ENCODE measurements at regions not wholly inside any gene's neighbourhood (a gene's known extent, or its start where the extent isn't known, plus 50 kb on each side); places are given as distances from the start of the nearest gene placed in this dataset.

DNA sequence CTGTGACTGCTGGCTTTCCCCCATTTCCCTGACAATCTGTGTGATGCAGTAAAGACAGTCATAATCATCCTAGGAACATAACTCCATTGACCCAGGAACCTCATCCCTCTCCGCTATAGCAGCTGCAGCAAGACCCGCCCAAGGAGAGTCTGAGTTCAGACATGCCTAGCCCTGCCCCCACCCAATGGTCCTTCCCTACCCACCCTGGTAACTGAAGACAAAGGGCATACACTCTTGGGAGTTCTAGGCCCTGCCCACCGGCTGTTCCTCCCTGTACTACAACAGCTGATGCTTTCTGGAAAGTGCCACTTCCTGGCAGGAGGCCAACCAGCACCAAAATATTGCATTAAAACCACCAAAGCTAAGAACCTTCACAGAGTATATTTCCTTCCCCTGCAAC lies 1035.6 kb downstream of the C4orf33 start:
- no peaks in the 10 kb centered on the region; the same call in 1 of the 2 replicates for H3K27me3 Mint-ChIP-seq (ENCODE audit: insufficient read depth)
- H3K4me1 Mint-ChIP-seq (ENCODE audit: low read depth) = no peaks in the 10 kb centered on the region
- no peak for DNase-seq
- H3K4me3 Mint-ChIP-seq = no peak overlapping the region
- H3K36me3 Mint-ChIP-seq (ENCODE audit: low read depth) = no peaks in the 10 kb centered on the region
- peaks cover 8% of the 10 kb centered on the region for H3K9me3 Mint-ChIP-seq
- no peak overlapping the region for H3K27ac Mint-ChIP-seq
- TF ChIP-seq CTCF (IDR thresholded peaks at IDR 0.05) = no peak

DNA sequence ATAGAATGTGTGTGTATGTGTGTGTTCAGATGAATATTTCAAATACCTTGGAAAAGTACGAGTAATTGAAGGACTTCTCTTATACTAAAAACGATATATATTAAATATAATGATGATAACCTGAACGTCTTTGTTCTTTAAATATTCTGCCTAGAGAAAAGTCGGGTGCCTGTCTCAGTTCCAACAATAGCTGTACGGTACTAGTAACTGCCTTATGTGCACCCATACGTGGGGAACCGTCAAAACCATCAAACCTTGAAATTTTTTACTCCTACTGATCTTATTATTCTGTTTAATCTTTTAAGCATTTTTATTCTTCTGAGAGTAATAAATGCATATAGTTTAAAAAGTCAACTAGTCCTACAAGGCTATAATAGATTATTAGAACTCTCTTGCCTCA lies 1045.7 kb downstream of the C4orf33 start:
- no peak for TF ChIP-seq CTCF (IDR thresholded peaks at IDR 0.05)
- Mint-ChIP-seq H3K27ac (no peak overlapping the region), H3K4me3 (no peak overlapping the region), H3K27me3 (ENCODE audit: insufficient read depth) (no peaks in the 10 kb centered on the region), H3K36me3 (ENCODE audit: low read depth) (no peaks in the 10 kb centered on the region), H3K4me1 (ENCODE audit: low read depth) (no peaks in the 10 kb centered on the region), H3K9me3 (no peaks in the 10 kb centered on the region; the same call in 1 of the 2 replicates)
- DNase-seq = no peak

- no peak for TF ChIP-seq CTCF (IDR thresholded peaks at IDR 0.05)
- Mint-ChIP-seq H3K36me3 (ENCODE audit: low read depth) (no peaks in the 10 kb centered on the region), H3K4me1 (ENCODE audit: low read depth) (no peaks in the 10 kb centered on the region), H3K27me3 (ENCODE audit: insufficient read depth) (no peaks in the 10 kb centered on the region), H3K27ac (no peak overlapping the region), H3K4me3 (no peak overlapping the region), H3K9me3 (no peaks in the 10 kb centered on the region; the same call in 1 of the 2 replicates)
- no peak for DNase-seq
These were observed 1047.7 kb downstream of the C4orf33 start for GRCh38 chr4:130143656-130144055.

DNA sequence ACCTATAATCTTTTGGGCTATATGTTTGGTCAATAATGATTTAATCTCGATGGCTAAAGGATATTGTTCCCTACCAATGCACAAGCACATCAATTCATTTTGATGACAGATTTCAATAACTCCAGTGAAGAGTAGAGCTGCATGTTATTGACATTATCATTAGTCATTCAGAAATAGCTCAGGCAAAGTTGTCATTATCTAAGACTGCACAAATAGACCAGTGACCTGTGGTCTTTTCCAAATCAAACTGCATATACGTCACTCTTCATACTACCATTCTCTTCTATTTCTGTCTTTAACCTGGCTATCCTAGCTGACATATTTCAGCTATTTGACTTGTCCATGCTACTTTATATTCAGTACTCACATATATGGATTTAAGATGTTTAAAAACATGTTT lies 1050.8 kb downstream of the C4orf33 start:
- no peak overlapping the region for H3K4me3 Mint-ChIP-seq
- no peaks in the 10 kb centered on the region for H3K4me1 Mint-ChIP-seq (ENCODE audit: low read depth)
- TF ChIP-seq CTCF (IDR thresholded peaks at IDR 0.05) = no peak
- no peaks in the 10 kb centered on the region for H3K36me3 Mint-ChIP-seq (ENCODE audit: low read depth)
- no peaks in the 10 kb centered on the region; the same call in 1 of the 2 replicates for H3K9me3 Mint-ChIP-seq
- no peak for DNase-seq
- H3K27me3 Mint-ChIP-seq (ENCODE audit: insufficient read depth) = no peaks in the 10 kb centered on the region
- H3K27ac Mint-ChIP-seq = no peak overlapping the region

DNA sequence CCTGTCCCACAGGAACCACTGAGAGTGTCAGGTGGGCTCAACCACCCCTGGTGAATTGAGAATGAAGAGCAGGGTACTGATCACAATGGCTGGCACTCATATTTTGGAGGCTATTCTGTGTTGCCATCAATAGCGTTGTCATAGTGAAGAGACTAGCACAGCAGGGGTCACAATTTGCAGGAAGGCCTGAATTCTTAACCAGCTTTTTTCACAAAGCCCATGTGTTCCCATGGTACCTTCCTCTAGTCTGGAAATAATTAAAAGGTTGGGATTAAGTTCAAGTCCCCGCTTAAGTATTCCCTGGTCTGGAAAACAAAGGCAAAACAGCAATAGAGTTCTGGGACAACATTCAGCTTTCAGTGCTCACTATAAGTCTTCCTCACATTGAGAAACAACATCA lies 1051.7 kb downstream of the C4orf33 start:
- no peak overlapping the region for H3K27ac Mint-ChIP-seq
- no peaks in the 10 kb centered on the region for H3K4me1 Mint-ChIP-seq (ENCODE audit: low read depth)
- DNase-seq = no peak
- no peak for TF ChIP-seq CTCF (IDR thresholded peaks at IDR 0.05)
- no peaks in the 10 kb centered on the region for H3K27me3 Mint-ChIP-seq (ENCODE audit: insufficient read depth)
- H3K9me3 Mint-ChIP-seq = no peaks in the 10 kb centered on the region; the same call in 1 of the 2 replicates
- H3K4me3 Mint-ChIP-seq = no peak overlapping the region
- H3K36me3 Mint-ChIP-seq (ENCODE audit: low read depth) = no peaks in the 10 kb centered on the region

- Mint-ChIP-seq H3K27ac (no peak overlapping the region), H3K4me1 (ENCODE audit: low read depth) (no peaks in the 10 kb centered on the region), H3K36me3 (ENCODE audit: low read depth) (no peaks in the 10 kb centered on the region), H3K27me3 (ENCODE audit: insufficient read depth) (0 out of 2 replicates have a peak, but pooled peaks cover 2% of the 10 kb centered on the region), H3K4me3 (no peak overlapping the region), H3K9me3 (no peaks in the 10 kb centered on the region; the same call in 1 of the 2 replicates)
- no peak for DNase-seq
- TF ChIP-seq CTCF (IDR thresholded peaks at IDR 0.05) = no peak
These were observed 1058.9 kb downstream of the C4orf33 start for GRCh38 chr4:130154901-130155300.
